Endothelial cell of umbilical vein (primary cell): ENCODE measurements at regions not wholly inside any gene's neighbourhood (a gene's known extent, or its start where the extent isn't known, plus 50 kb on each side); places are given as distances from the start of the nearest gene placed in this dataset.

Experiments
- BruUV-seq: library from RNA; stranded (reverse); fragments of 400-500 nt; replicated peaks from 2 replicates; lab custom pipeline; 2021; lab: Mats Ljungman, UMichigan
- CTCF ChIA-PET: fragments of 300-600, 350-600 bp; sonication (Branson Sonifier 250); formaldehyde crosslinking; loops from one replicate; lab custom pipeline; 2021; ENCODE audit warnings: antibody characterized with exemption, inconsistent platforms; lab: Charles Lee
- POLR2A ChIA-PET: fragments of 300-600, 350-600 bp; sonication (Branson Sonifier 250); formaldehyde crosslinking; loops from one replicate; lab custom pipeline; 2021; ENCODE audit warnings: antibody characterized with exemption, inconsistent platforms; lab: Charles Lee
- DNase-seq: peaks from one replicate; pipeline ENCODE4 v3.0.0-alpha.2; 2011; ENCODE audit warnings: low read depth, low spot score
- FAIRE-seq: peaks from 2 replicates; lab custom pipeline; 2011; peaks lifted over from hg19 to GRCh38; lab: Jason Lieb, UNC
- H2AFZ ChIP-seq: 2 replicates; pipeline ENCODE4 v1.6.0; 2012; ENCODE audit warnings: low read depth, low read length, control low read depth, inconsistent platforms
- H3K27ac ChIP-seq: 2 replicates; pipeline ENCODE4 v1.5.1; 2011; ENCODE audit warnings: low read depth, mild to moderate bottlenecking, control low read depth, low read length, moderate library complexity; ENCODE audit not compliant: insufficient read depth
- H3K27me3 ChIP-seq, 2 experiments: 2 replicates each; pipeline versions ENCODE4 v1.6.0 to v1.6.1; 2011; ENCODE audit warnings: low read length in 2 of 2, mixed read lengths in 1 of 2; ENCODE audit not compliant: control insufficient read depth in 2 of 2, insufficient read depth in 2 of 2
- H3K36me3 ChIP-seq, 2 experiments: 2 replicates in 1 of 2; 3 replicates in 1 of 2; pipeline ENCODE4 v1.5.1; 2011; ENCODE audit warnings: low read length in 2 of 2, mild to moderate bottlenecking in 1 of 2, moderate library complexity in 1 of 2; ENCODE audit not compliant: control insufficient read depth in 2 of 2, insufficient read depth in 2 of 2; ENCODE audit errors: extremely low read depth in 1 of 2
- H3K4me1 ChIP-seq: 3 replicates; pipeline ENCODE4 v1.5.1; 2011; ENCODE audit warnings: mild to moderate bottlenecking, low read length; ENCODE audit not compliant: control insufficient read depth, insufficient read depth; ENCODE audit errors: extremely low read depth
- H3K4me2 ChIP-seq: 2 replicates; pipeline ENCODE4 v1.6.1; 2011; ENCODE audit warnings: low read length, control low read depth, mixed read lengths; ENCODE audit not compliant: insufficient read depth
- H3K4me3 ChIP-seq, 3 experiments: fragments of 200-600 bp in 1 of 3; sonication (generic), shearing (Covaris generic) in 1 of 3; replicated peaks in 1 of 3; 2 replicates each; pipeline ENCODE4 v1.5.1; 2011 to 2016; ENCODE audit warnings: control low read depth in 3 of 3, low read length in 3 of 3, mild to moderate bottlenecking in 2 of 3, inconsistent platforms in 1 of 3, low read depth in 1 of 3, moderate library complexity in 1 of 3; ENCODE audit not compliant: insufficient read depth in 1 of 3
- H3K79me2 ChIP-seq: 2 replicates; pipeline ENCODE4 v1.6.0; 2012; ENCODE audit warnings: low read length, inconsistent platforms; ENCODE audit not compliant: control insufficient read depth, insufficient read depth
- H3K9ac ChIP-seq: replicated peaks from 2 replicates; pipeline ENCODE3; 2011; ENCODE audit warnings: low read length, control low read depth; ENCODE audit not compliant: insufficient read depth; ENCODE audit errors: extremely low read depth
- H3K9me1 ChIP-seq: replicated peaks from 3 replicates; pipeline ENCODE4 v1.6.0; 2011; ENCODE audit warnings: mild to moderate bottlenecking, low read length; ENCODE audit not compliant: control insufficient read depth, insufficient read depth; ENCODE audit errors: extremely low read depth
- H3K9me3 ChIP-seq: replicated peaks from 2 replicates; pipeline ENCODE4 v1.5.1; 2012; ENCODE audit warnings: low read length, inconsistent platforms; ENCODE audit not compliant: control insufficient read depth, insufficient read depth
- H4K20me1 ChIP-seq: replicated peaks from 2 replicates; pipeline ENCODE3; 2011; ENCODE audit warnings: mild to moderate bottlenecking, low read length; ENCODE audit not compliant: control insufficient read depth, insufficient read depth; ENCODE audit errors: extremely low read depth
- CTCF ChIP-seq, 2 donors: IDR thresholded peaks; 1 replicate in 1 of 2; 2 replicates in 1 of 2; pipeline ENCODE4 v1.5.1; 2011; ENCODE audit warnings: low read length in 2 of 2, mild to moderate bottlenecking in 2 of 2, moderate library complexity in 2 of 2, control low read depth in 1 of 2, inconsistent platforms in 1 of 2, low read depth in 1 of 2; ENCODE audit not compliant: insufficient read depth in 1 of 2; ENCODE audit errors: extremely low read depth in 1 of 2
- EZH2 ChIP-seq: IDR thresholded peaks from 2 replicates; pipeline ENCODE4 v1.6.1; 2012; ENCODE audit warnings: borderline replicate concordance, low read depth, mild to moderate bottlenecking, moderate library complexity, low read length, inconsistent platforms; ENCODE audit not compliant: severe bottlenecking
- FOS ChIP-seq: IDR thresholded peaks from 2 replicates; pipeline ENCODE4 v1.6.1; 2011; ENCODE audit warnings: mild to moderate bottlenecking, low read length, moderate library complexity, borderline replicate concordance; ENCODE audit not compliant: insufficient read depth
- GATA2 ChIP-seq: IDR thresholded peaks from 2 replicates; pipeline ENCODE4 v1.7.0; 2011; ENCODE audit warnings: low read depth, mild to moderate bottlenecking, moderate library complexity, mixed read lengths, low read length; ENCODE audit not compliant: insufficient read length, insufficient read depth
- JUN ChIP-seq: IDR thresholded peaks from 2 replicates; pipeline ENCODE4 v1.6.1; 2011; ENCODE audit warnings: borderline replicate concordance, low read depth; ENCODE audit not compliant: insufficient read length, insufficient read depth
- MYC ChIP-seq: IDR thresholded peaks from one replicate; pipeline ENCODE4 v1.6.1; 2011; ENCODE audit warnings: mild to moderate bottlenecking, low read depth, low read length
- POLR2A ChIP-seq: IDR thresholded peaks from 2 replicates; pipeline ENCODE4 v1.6.1; 2012; ENCODE audit warnings: low read depth, mild to moderate bottlenecking, control low read depth, low read length
- POLR2AphosphoS5 ChIP-seq: IDR thresholded peaks from 2 replicates; pipeline ENCODE4 v1.6.1; 2012; ENCODE audit warnings: low read depth, mild to moderate bottlenecking, control low read depth, low read length, moderate library complexity; ENCODE audit not compliant: insufficient read depth
- dilution Hi-C: fragments of 300-500 bp; cut with MboI; formaldehyde crosslinking; loops from one replicate; pipeline ENCODE4 v1.15.0; 2019; ENCODE audit warnings: low sequenced_read_pairs; ENCODE audit not compliant: extremely low pct_ligation_motif_present
- intact Hi-C: fragments of 100-400 bp; cut with micrococcal nuclease; formaldehyde crosslinking; loops from one replicate; pipeline ENCODE4 v1.10.0; 2022
- TF ChIP-seq, protein P1 (sequence below): IDR thresholded peaks from 2 replicates; pipeline ENCODE4 v1.6.1; 2011; ENCODE audit not compliant: insufficient read depth, insufficient read length

DNA sequence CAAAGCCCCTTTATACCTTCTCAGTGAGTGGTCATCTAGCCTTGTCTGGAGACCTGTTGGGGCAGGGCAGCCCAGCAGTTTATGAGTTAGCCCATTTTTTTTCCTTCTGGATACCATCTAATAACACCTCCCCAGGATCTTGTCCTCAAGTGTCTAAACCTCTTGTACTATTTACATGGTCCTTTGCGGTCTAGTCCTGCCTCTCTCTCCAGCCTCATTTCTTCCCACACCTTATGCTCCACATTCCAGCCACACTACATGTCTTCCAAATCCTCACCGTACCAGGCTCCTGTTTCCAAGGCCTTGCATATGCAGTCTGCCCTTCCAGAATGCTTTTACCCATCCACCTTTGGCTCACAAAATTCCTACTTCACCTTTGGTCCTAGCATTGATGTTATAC, 77.2 kb downstream of the ADRB2 start:
- Histone ChIP-seq H3K4me1 (peaks cover 2% of the 10 kb centered on the region), H3K36me3 (no peaks in the 10 kb centered on the region), H3K79me2 (no peaks in the 10 kb centered on the region), H4K20me1 (no peaks in the 10 kb centered on the region), H3K9me3 (no peaks in the 10 kb centered on the region), H3K9me1 (no peaks in the 10 kb centered on the region), H3K9ac (no peak overlapping the region), H3K27me3 (no peaks in the 10 kb centered on the region), H3K4me2 (no peak overlapping the region), H3K27ac (no peak overlapping the region), H3K4me3 (no peak overlapping the region), H2AFZ (no peak overlapping the region)
- intact Hi-C loops = no loop called here
- CTCF ChIA-PET = no interaction called here
- TF ChIP-seq POLR2AphosphoS5 (no peak), EZH2 (no peak), JUN (no peak), POLR2A (no peak), MYC (no peak), CTCF (IDR thresholded peaks at IDR 0.05; ENCODE audit: extremely low read depth in 1 of 2, insufficient read depth in 1 of 2, low read depth in 1 of 2, low read length in 2 of 2) (no peak), FOS (no peak), GATA2 (no peak)
- TF ChIP-seq, protein P1, sequence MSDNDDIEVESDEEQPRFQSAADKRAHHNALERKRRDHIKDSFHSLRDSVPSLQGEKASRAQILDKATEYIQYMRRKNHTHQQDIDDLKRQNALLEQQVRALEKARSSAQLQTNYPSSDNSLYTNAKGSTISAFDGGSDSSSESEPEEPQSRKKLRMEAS = no peak
- DNase-seq = no peak
- dilution Hi-C loops = no loop called here
- POLR2A ChIA-PET = no interaction called here
- FAIRE-seq = no peak
- BruUV-seq = no TSS peak
